DMS 273 (cell line): ENCODE measurements at regions not wholly inside any gene's neighbourhood (a gene's known extent, or its start where the extent isn't known, plus 50 kb on each side); places are given as distances from the start of the nearest gene placed in this dataset.
"Not testable (repeated sequence)": the region's sequence is repeated elsewhere in the genome, so short reads cannot be mapped to it uniquely, and the experiment has no call there.

Source experiments
- DNase-seq: peaks from one replicate; lab custom pipeline; 2025; ENCODE audit not compliant: unreplicated experiment; lab: John Stamatoyannopoulos, UW

GRCh38 chr5:17817990-17818389 is 183.7 kb downstream of the TAF11L14 start:
- DNase-seq, result no peak

- no peak for DNase-seq
These were observed 185.5 kb downstream of the TAF11L14 start for GRCh38 chr5:17819783-17820182.

GRCh38 chr5:17828681-17829080 is 194.4 kb downstream of the TAF11L14 start:
- DNase-seq, result no peak

- DNase-seq, result peak; percentile 69
These were observed 195.2 kb downstream of the TAF11L14 start for GRCh38 chr5:17829456-17829855.

- DNase-seq, result peak; percentile 94
These were observed 197.0 kb downstream of the TAF11L14 start for GRCh38 chr5:17831279-17831678.

GRCh38 chr5:17832949-17833745 is 198.9 kb downstream of the TAF11L14 start:
- DNase-seq, result no peak

- no peak for DNase-seq
These were observed 203.5 kb downstream of the TAF11L14 start for GRCh38 chr5:17837757-17838156.

- no peak for DNase-seq
These were observed 204.2 kb downstream of the TAF11L14 start for GRCh38 chr5:17838469-17838868.

- no peak for DNase-seq
These were observed 205.6 kb downstream of the TAF11L14 start for GRCh38 chr5:17839848-17840247.

GRCh38 chr5:17846496-17846895 is 212.2 kb downstream of the TAF11L14 start:
- DNase-seq, result no peak

- no peak for DNase-seq
These were observed 213.0 kb downstream of the TAF11L14 start for GRCh38 chr5:17847286-17847685.

GRCh38 chr5:17852111-17852510 is 217.9 kb downstream of the TAF11L14 start:
- DNase-seq, result no peak

GRCh38 chr5:17852740-17853139 is 218.5 kb downstream of the TAF11L14 start:
- no peak for DNase-seq

- DNase-seq, result peak; percentile 40
These were observed 220.6 kb downstream of the TAF11L14 start for GRCh38 chr5:17854901-17855300.

GRCh38 chr5:17860660-17861315 is 226.5 kb downstream of the TAF11L14 start:
- peak; percentile 65 for DNase-seq

GRCh38 chr5:17864903-17865302 is 230.6 kb downstream of the TAF11L14 start:
- DNase-seq, result not testable (repeated sequence)

GRCh38 chr5:17865966-17866365 is 231.7 kb downstream of the TAF11L14 start:
- DNase-seq, result not testable (repeated sequence)

GRCh38 chr5:17872204-17872603 is 237.9 kb downstream of the TAF11L14 start:
- no peak for DNase-seq

GRCh38 chr5:17878541-17878940 is 244.3 kb downstream of the TAF11L14 start:
- DNase-seq, result no peak

- no peak for DNase-seq
These were observed 245.0 kb downstream of the TAF11L14 start for GRCh38 chr5:17879276-17879675.

- DNase-seq, result no peak
These were observed 246.6 kb downstream of the TAF11L14 start for GRCh38 chr5:17880869-17881268.

- DNase-seq, result peak; percentile 95
These were observed 248.7 kb downstream of the TAF11L14 start for GRCh38 chr5:17882760-17883488.
